ENCODE measurements at regions not wholly inside any gene's neighbourhood (a gene's known extent, or its start where the extent isn't known, plus 50 kb on each side); places are given as distances from the start of the nearest gene placed in this dataset.

- no peaks in the 10 kb centered on the region for H3K9me3 Mint-ChIP-seq
- H3K27ac Mint-ChIP-seq = no peak overlapping the region
- H3K4me3 Mint-ChIP-seq = no peak overlapping the region
- H3K4me1 Mint-ChIP-seq (ENCODE audit: unreplicated experiment) = no peaks in the 10 kb centered on the region
- DNase-seq (ENCODE audit: extremely low spot score, unreplicated experiment) = no peak
- no peak for TF ChIP-seq CTCF (conservative IDR thresholded peaks at IDR 0.05)
- H3K27me3 Mint-ChIP-seq = peaks cover 3% of the 10 kb centered on the region
- no peaks in the 10 kb centered on the region for H3K36me3 Mint-ChIP-seq
Observed at GRCh38 chr6:79833264-79833963, 113.9 kb downstream of the ELOVL4 start.

GRCh38 chr6:79832723-79833122, 114.6 kb downstream of the ELOVL4 start:
- Mint-ChIP-seq H3K27ac (no peak overlapping the region), H3K9me3 (no peaks in the 10 kb centered on the region)

GRCh38 chr6:79824202-79824601, 123.2 kb downstream of the ELOVL4 start:
- H3K27me3 Mint-ChIP-seq = no peaks in the 10 kb centered on the region
- DNase-seq (ENCODE audit: extremely low spot score, unreplicated experiment) = no peak
- no peak overlapping the region for H3K27ac Mint-ChIP-seq
- H3K4me1 Mint-ChIP-seq (ENCODE audit: unreplicated experiment) = no peaks in the 10 kb centered on the region
- no peak for TF ChIP-seq CTCF (conservative IDR thresholded peaks at IDR 0.05)
- no peaks in the 10 kb centered on the region for H3K36me3 Mint-ChIP-seq
- no peaks in the 10 kb centered on the region for H3K9me3 Mint-ChIP-seq
- H3K4me3 Mint-ChIP-seq = no peak overlapping the region

More at GRCh38 chr6:79832723-79833122, 114.6 kb downstream of the ELOVL4 start:
- DNase-seq (ENCODE audit: extremely low spot score, unreplicated experiment) = no peak
- Mint-ChIP-seq H3K4me3 (no peak overlapping the region), H3K36me3 (no peaks in the 10 kb centered on the region), H3K27me3 (peaks cover 3% of the 10 kb centered on the region), H3K4me1 (ENCODE audit: unreplicated experiment) (no peaks in the 10 kb centered on the region)
- no peak for TF ChIP-seq CTCF (conservative IDR thresholded peaks at IDR 0.05)

- H3K27ac Mint-ChIP-seq = no peak overlapping the region
- no peak for TF ChIP-seq CTCF (conservative IDR thresholded peaks at IDR 0.05)
- H3K9me3 Mint-ChIP-seq = no peaks in the 10 kb centered on the region
- DNase-seq (ENCODE audit: extremely low spot score, unreplicated experiment) = no peak
- H3K36me3 Mint-ChIP-seq = no peaks in the 10 kb centered on the region
- no peaks in the 10 kb centered on the region for H3K27me3 Mint-ChIP-seq
- no peaks in the 10 kb centered on the region for H3K4me1 Mint-ChIP-seq (ENCODE audit: unreplicated experiment)
- no peak overlapping the region for H3K4me3 Mint-ChIP-seq
Observed at GRCh38 chr6:79821859-79822258, 125.5 kb downstream of the ELOVL4 start.

GRCh38 chr6:79818471-79818870, 128.9 kb downstream of the ELOVL4 start:
- H3K4me1 Mint-ChIP-seq (ENCODE audit: unreplicated experiment) = peaks cover 6% of the 10 kb centered on the region
- no peak for DNase-seq (ENCODE audit: extremely low spot score, unreplicated experiment)
- TF ChIP-seq CTCF (conservative IDR thresholded peaks at IDR 0.05) = no peak
- H3K27ac Mint-ChIP-seq = no peak overlapping the region
- H3K4me3 Mint-ChIP-seq = no peak overlapping the region
- H3K36me3 Mint-ChIP-seq = peaks cover 3% of the 10 kb centered on the region
- H3K27me3 Mint-ChIP-seq = no peaks in the 10 kb centered on the region
- no peaks in the 10 kb centered on the region for H3K9me3 Mint-ChIP-seq

All from type B pancreatic cell (in vitro differentiated cells).